ENCODE measurements at regions not wholly inside any gene's neighbourhood (a gene's known extent, or its start where the extent isn't known, plus 50 kb on each side); places are given as distances from the start of the nearest gene placed in this dataset.

- no peak overlapping the region for H4K8ac ChIP-seq (ENCODE audit: low read length)
- no peaks in the 10 kb centered on the region for H3K9me3 ChIP-seq (ENCODE audit: control insufficient read depth, low read length)
- H3K14ac ChIP-seq (ENCODE audit: low read length in 2 of 2), result no peak overlapping the region
- no peaks in the 10 kb centered on the region for H3K27me3 ChIP-seq (ENCODE audit: control insufficient read depth in 1 of 2, insufficient read depth in 1 of 2, low read length in 2 of 2)
- H2BK5ac ChIP-seq (ENCODE audit: low read depth, low read length, poor library complexity, severe bottlenecking), result no peak overlapping the region
- H3K23ac ChIP-seq (ENCODE audit: low read length in 2 of 2), result no peak overlapping the region
- H4K91ac ChIP-seq (ENCODE audit: low read length), result no peak overlapping the region
- no peak overlapping the region for H2BK15ac ChIP-seq (ENCODE audit: low read depth, poor library complexity, severe bottlenecking)
- no peak overlapping the region for H3K18ac ChIP-seq (ENCODE audit: low read depth in 1 of 2, low read length in 2 of 2)
- H2BK120ac ChIP-seq (ENCODE audit: low read depth, low read length), result no peak overlapping the region
- H2AK5ac ChIP-seq (ENCODE audit: low read length, severe bottlenecking), result no peak overlapping the region
- no peak overlapping the region for H3K4ac ChIP-seq (ENCODE audit: low read depth in 1 of 2, low read length in 2 of 2)
- no peak overlapping the region for H2AFZ ChIP-seq (ENCODE audit: low read depth, low read length)
- no peak overlapping the region for H2BK12ac ChIP-seq (ENCODE audit: low read length in 2 of 2)
- no peaks in the 10 kb centered on the region for H3K4me1 ChIP-seq (ENCODE audit: control insufficient read depth, insufficient read depth, low read depth, low read length)
- no peaks in the 10 kb centered on the region for H3K79me1 ChIP-seq (replicated peaks; ENCODE audit: low read length, poor library complexity, severe bottlenecking)
- H3K27ac ChIP-seq (ENCODE audit: low read length, poor library complexity, severe bottlenecking), result no peak overlapping the region
- no peaks in the 10 kb centered on the region for H3K36me3 ChIP-seq (ENCODE audit: control insufficient read depth in 1 of 2, insufficient read depth in 2 of 2, low read depth in 1 of 2, low read length in 2 of 2)
- H3K4me3 ChIP-seq (ENCODE audit: insufficient read depth in 1 of 2, low read depth in 1 of 2, low read length in 2 of 2), result no peak overlapping the region
- DNase-seq, result no peak
- WGBS, result 91% methylated on average over 2 of the region's 4 CpGs
- H3K9ac ChIP-seq (ENCODE audit: low read length), result no peak overlapping the region
- H3K4me2 ChIP-seq (ENCODE audit: low read length, poor library complexity, severe bottlenecking), result no peak overlapping the region
Observed at GRCh38 chr2:7730990-7731389, 813.8 kb downstream of the RNF144A start.

GRCh38 chr2:7732497-7732896 is 815.3 kb downstream of the RNF144A start:
- Histone ChIP-seq H4K91ac (ENCODE audit: low read length) (no peak overlapping the region), H2BK120ac (ENCODE audit: low read depth, low read length) (no peak overlapping the region), H2AK5ac (ENCODE audit: low read length, severe bottlenecking) (no peak overlapping the region)

GRCh38 chr2:7736646-7737305 is 819.6 kb downstream of the RNF144A start:
- Histone ChIP-seq H3K4me2 (ENCODE audit: low read length, poor library complexity, severe bottlenecking) (no peak overlapping the region), H2AK5ac (ENCODE audit: low read length, severe bottlenecking) (peak overlapping the region; percentile 1), H3K9me3 (ENCODE audit: control insufficient read depth, low read length) (no peaks in the 10 kb centered on the region), H3K27ac (ENCODE audit: low read length, poor library complexity, severe bottlenecking) (peak overlapping the region; percentile 4), H3K4me3 (ENCODE audit: insufficient read depth in 1 of 2, low read depth in 1 of 2, low read length in 2 of 2) (no peak overlapping the region), H4K91ac (ENCODE audit: low read length) (no peak overlapping the region), H2AFZ (ENCODE audit: low read depth, low read length) (no peak overlapping the region), H3K18ac (ENCODE audit: low read depth in 1 of 2, low read length in 2 of 2) (no peak overlapping the region), H3K4me1 (ENCODE audit: control insufficient read depth, insufficient read depth, low read depth, low read length) (peaks cover 6% of the 10 kb centered on the region), H3K79me1 (replicated peaks; ENCODE audit: low read length, poor library complexity, severe bottlenecking) (no peaks in the 10 kb centered on the region), H3K36me3 (ENCODE audit: control insufficient read depth in 1 of 2, insufficient read depth in 2 of 2, low read depth in 1 of 2, low read length in 2 of 2) (no peaks in the 10 kb centered on the region), H2BK15ac (ENCODE audit: low read depth, poor library complexity, severe bottlenecking) (no peak overlapping the region), H2BK5ac (ENCODE audit: low read depth, low read length, poor library complexity, severe bottlenecking) (no peak overlapping the region), H4K8ac (ENCODE audit: low read length) (no peak overlapping the region), H3K23ac (ENCODE audit: low read length in 2 of 2) (no peak overlapping the region), H3K14ac (ENCODE audit: low read length in 2 of 2) (no peak overlapping the region), H2BK12ac (ENCODE audit: low read length in 2 of 2) (no peak overlapping the region), H2BK120ac (ENCODE audit: low read depth, low read length) (no peak overlapping the region), H3K27me3 (ENCODE audit: control insufficient read depth in 1 of 2, insufficient read depth in 1 of 2, low read length in 2 of 2) (no peaks in the 10 kb centered on the region), H3K9ac (ENCODE audit: low read length) (no peak overlapping the region), H3K4ac (ENCODE audit: low read depth in 1 of 2, low read length in 2 of 2) (no peak overlapping the region)
- peak; percentile 2 for DNase-seq
- WGBS, result 51% methylated on average over 5 of the region's 6 CpGs

More at GRCh38 chr2:7732497-7732896, 815.3 kb downstream of the RNF144A start:
- Histone ChIP-seq H2BK12ac (ENCODE audit: low read length in 2 of 2) (no peak overlapping the region), H4K8ac (ENCODE audit: low read length) (no peak overlapping the region), H3K9ac (ENCODE audit: low read length) (no peak overlapping the region), H2BK15ac (ENCODE audit: low read depth, poor library complexity, severe bottlenecking) (no peak overlapping the region), H3K36me3 (ENCODE audit: control insufficient read depth in 1 of 2, insufficient read depth in 2 of 2, low read depth in 1 of 2, low read length in 2 of 2) (no peaks in the 10 kb centered on the region), H2AFZ (ENCODE audit: low read depth, low read length) (no peak overlapping the region), H3K27me3 (ENCODE audit: control insufficient read depth in 1 of 2, insufficient read depth in 1 of 2, low read length in 2 of 2) (no peaks in the 10 kb centered on the region), H3K18ac (ENCODE audit: low read depth in 1 of 2, low read length in 2 of 2) (no peak overlapping the region), H3K14ac (ENCODE audit: low read length in 2 of 2) (no peak overlapping the region), H3K4me1 (ENCODE audit: control insufficient read depth, insufficient read depth, low read depth, low read length) (peaks cover 6% of the 10 kb centered on the region), H3K4me3 (ENCODE audit: insufficient read depth in 1 of 2, low read depth in 1 of 2, low read length in 2 of 2) (no peak overlapping the region), H3K4me2 (ENCODE audit: low read length, poor library complexity, severe bottlenecking) (no peak overlapping the region), H3K9me3 (ENCODE audit: control insufficient read depth, low read length) (no peaks in the 10 kb centered on the region), H3K27ac (ENCODE audit: low read length, poor library complexity, severe bottlenecking) (no peak overlapping the region), H3K23ac (ENCODE audit: low read length in 2 of 2) (no peak overlapping the region), H3K79me1 (replicated peaks; ENCODE audit: low read length, poor library complexity, severe bottlenecking) (no peaks in the 10 kb centered on the region), H3K4ac (ENCODE audit: low read depth in 1 of 2, low read length in 2 of 2) (no peak overlapping the region), H2BK5ac (ENCODE audit: low read depth, low read length, poor library complexity, severe bottlenecking) (no peak overlapping the region)
- no peak for DNase-seq
- WGBS, result 91% methylated on average over 5 of the region's 5 CpGs

GRCh38 chr2:7738596-7738995 is 821.4 kb downstream of the RNF144A start:
- H3K27ac ChIP-seq (ENCODE audit: low read length, poor library complexity, severe bottlenecking), result no peak overlapping the region
- no peak overlapping the region for H3K4me3 ChIP-seq (ENCODE audit: insufficient read depth in 1 of 2, low read depth in 1 of 2, low read length in 2 of 2)
- H2AK5ac ChIP-seq (ENCODE audit: low read length, severe bottlenecking), result no peak overlapping the region
- H2BK5ac ChIP-seq (ENCODE audit: low read depth, low read length, poor library complexity, severe bottlenecking), result no peak overlapping the region
- no peak overlapping the region for H3K14ac ChIP-seq (ENCODE audit: low read length in 2 of 2)
- H2BK12ac ChIP-seq (ENCODE audit: low read length in 2 of 2), result no peak overlapping the region
- H2AFZ ChIP-seq (ENCODE audit: low read depth, low read length), result no peak overlapping the region
- no peak overlapping the region for H2BK120ac ChIP-seq (ENCODE audit: low read depth, low read length)
- no peak overlapping the region for H2BK15ac ChIP-seq (ENCODE audit: low read depth, poor library complexity, severe bottlenecking)
- H3K18ac ChIP-seq (ENCODE audit: low read depth in 1 of 2, low read length in 2 of 2), result no peak overlapping the region
- no peak overlapping the region for H3K23ac ChIP-seq (ENCODE audit: low read length in 2 of 2)
- peaks cover 6% of the 10 kb centered on the region for H3K4me1 ChIP-seq (ENCODE audit: control insufficient read depth, insufficient read depth, low read depth, low read length)
- H3K4me2 ChIP-seq (ENCODE audit: low read length, poor library complexity, severe bottlenecking), result no peak overlapping the region
- H3K79me1 ChIP-seq (replicated peaks; ENCODE audit: low read length, poor library complexity, severe bottlenecking), result no peaks in the 10 kb centered on the region
- H3K9me3 ChIP-seq (ENCODE audit: control insufficient read depth, low read length), result no peaks in the 10 kb centered on the region
- 94% methylated on average over 1 of the region's 1 CpG for whole genome bisulfite sequencing
- H4K8ac ChIP-seq (ENCODE audit: low read length), result no peak overlapping the region
- no peak overlapping the region for H3K9ac ChIP-seq (ENCODE audit: low read length)
- DNase-seq, result no peak
- no peak overlapping the region for H3K4ac ChIP-seq (ENCODE audit: low read depth in 1 of 2, low read length in 2 of 2)
- no peak overlapping the region for H4K91ac ChIP-seq (ENCODE audit: low read length)
- no peaks in the 10 kb centered on the region for H3K27me3 ChIP-seq (ENCODE audit: control insufficient read depth in 1 of 2, insufficient read depth in 1 of 2, low read length in 2 of 2)
- H3K36me3 ChIP-seq (ENCODE audit: control insufficient read depth in 1 of 2, insufficient read depth in 2 of 2, low read depth in 1 of 2, low read length in 2 of 2), result no peaks in the 10 kb centered on the region

All from mesenchymal stem cell (in vitro differentiated cells and primary cell).